Loucy (cell line): ENCODE measurements at regions not wholly inside any gene's neighbourhood (a gene's known extent, or its start where the extent isn't known, plus 50 kb on each side); places are given as distances from the start of the nearest gene placed in this dataset.

ENCODE experiments used
- CTCF ChIP-seq: fragments of 200-600 bp; sonication (generic); conservative IDR thresholded peaks from 2 replicates; pipeline ENCODE4 v1.5.1; 2014; ENCODE audit warnings: mild to moderate bottlenecking, antibody characterized with exemption, low read length
- EZH2phosphoT487 ChIP-seq: fragments of 200-600 bp; IDR thresholded peaks from 2 replicates; pipeline ENCODE4 v1.6.1; 2018; ENCODE audit warnings: antibody characterized with exemption, mild to moderate bottlenecking, moderate library complexity, borderline replicate concordance

GRCh38 chr5:15008921-15009320 is 137.3 kb upstream of the ANKH start:
- TF ChIP-seq CTCF (no peak), EZH2phosphoT487 (no peak)
